H1 (cell line): ENCODE measurements at regions not wholly inside any gene's neighbourhood (a gene's known extent, or its start where the extent isn't known, plus 50 kb on each side); places are given as distances from the start of the nearest gene placed in this dataset.

Experiments used
- KDM5A ChIP-seq: fragments of 200-600 bp; IDR thresholded peaks from 2 replicates; pipeline ENCODE4 v1.7.1; 2012; ENCODE audit warnings: mild to moderate bottlenecking, low read length, inconsistent platforms, mixed read lengths
- MAFK ChIP-seq: IDR thresholded peaks from 2 replicates; pipeline ENCODE4 v1.6.1; 2012; ENCODE audit warnings: low read depth, mild to moderate bottlenecking, improper control_type of control experiment, low read length
- POLR2A ChIP-seq, 2 experiments: IDR thresholded peaks; 1 replicate in 1 of 2; 2 replicates in 1 of 2; pipeline ENCODE4 v1.6.1; 2011; ENCODE audit warnings: low read depth in 2 of 2, low read length in 2 of 2, mild to moderate bottlenecking in 2 of 2; ENCODE audit errors: control extremely low read depth in 1 of 2
- POU5F1 ChIP-seq: IDR thresholded peaks from 2 replicates; pipeline ENCODE4 v1.6.1; 2011; ENCODE audit warnings: low read depth, mild to moderate bottlenecking, low read length, moderate library complexity
- RBBP5 ChIP-seq: IDR thresholded peaks from 2 replicates; pipeline ENCODE4 v1.7.1; 2012; ENCODE audit warnings: low read depth, mild to moderate bottlenecking, inconsistent platforms, low read length, moderate library complexity, borderline replicate concordance
- RNF2 ChIP-seq: fragments of 200-900, 300-1000 bp; sonication (generic); IDR thresholded peaks from 2 replicates; pipeline ENCODE4 v1.7.1; 2016; ENCODE audit warnings: borderline replicate concordance, low read depth, mild to moderate bottlenecking, antibody characterized with exemption, low read length; ENCODE audit not compliant: poor library complexity, severe bottlenecking; ENCODE audit errors: missing control alignments
- SAP30 ChIP-seq: fragments of 300-600 bp; sonication (generic); IDR thresholded peaks from 2 replicates; pipeline ENCODE4 v1.7.1; 2012; ENCODE audit warnings: low read length, moderate library complexity, mild to moderate bottlenecking, inconsistent platforms; ENCODE audit not compliant: insufficient read depth, insufficient replicate concordance
- SRF ChIP-seq: IDR thresholded peaks from 2 replicates; pipeline ENCODE4 v1.6.1; 2011; ENCODE audit warnings: mild to moderate bottlenecking, low read depth, low read length, moderate library complexity
- TAF1 ChIP-seq: IDR thresholded peaks from 2 replicates; pipeline ENCODE4 v1.6.1; 2011; ENCODE audit warnings: mild to moderate bottlenecking, low read depth, low read length
- TF ChIP-seq, protein P1 (sequence below), 3 experiments: IDR thresholded peaks; 1 replicate in 2 of 3; 2 replicates in 1 of 3; pipeline versions ENCODE4 v1.5.1 to v1.6.1; 2011; ENCODE audit warnings: low read length in 3 of 3, mild to moderate bottlenecking in 3 of 3, inconsistent platforms in 2 of 3, low read depth in 1 of 3, moderate library complexity in 1 of 3; ENCODE audit not compliant: insufficient read depth in 1 of 3; ENCODE audit errors: control extremely low read depth in 1 of 3

DNA sequence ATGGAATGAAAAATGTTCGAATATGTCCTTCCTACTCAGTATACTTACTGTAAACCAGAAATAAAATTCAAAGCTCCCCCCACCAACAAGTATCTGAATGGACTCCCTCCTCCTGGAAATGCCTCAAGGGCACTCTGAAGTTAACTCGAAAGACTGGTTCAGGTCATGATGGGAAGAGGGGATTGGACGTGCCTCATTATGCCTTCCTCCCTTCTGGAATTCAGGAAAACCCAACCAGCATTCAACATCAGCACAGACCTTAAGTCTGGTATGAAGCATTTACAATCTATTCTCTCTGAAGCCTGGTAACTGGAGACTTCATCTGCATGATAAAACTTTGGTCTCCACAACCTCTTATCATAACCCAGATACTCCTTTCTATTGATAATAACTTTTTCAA is 428.3 kb upstream of the RAG2 start (continued):
- TF ChIP-seq, protein P1, sequence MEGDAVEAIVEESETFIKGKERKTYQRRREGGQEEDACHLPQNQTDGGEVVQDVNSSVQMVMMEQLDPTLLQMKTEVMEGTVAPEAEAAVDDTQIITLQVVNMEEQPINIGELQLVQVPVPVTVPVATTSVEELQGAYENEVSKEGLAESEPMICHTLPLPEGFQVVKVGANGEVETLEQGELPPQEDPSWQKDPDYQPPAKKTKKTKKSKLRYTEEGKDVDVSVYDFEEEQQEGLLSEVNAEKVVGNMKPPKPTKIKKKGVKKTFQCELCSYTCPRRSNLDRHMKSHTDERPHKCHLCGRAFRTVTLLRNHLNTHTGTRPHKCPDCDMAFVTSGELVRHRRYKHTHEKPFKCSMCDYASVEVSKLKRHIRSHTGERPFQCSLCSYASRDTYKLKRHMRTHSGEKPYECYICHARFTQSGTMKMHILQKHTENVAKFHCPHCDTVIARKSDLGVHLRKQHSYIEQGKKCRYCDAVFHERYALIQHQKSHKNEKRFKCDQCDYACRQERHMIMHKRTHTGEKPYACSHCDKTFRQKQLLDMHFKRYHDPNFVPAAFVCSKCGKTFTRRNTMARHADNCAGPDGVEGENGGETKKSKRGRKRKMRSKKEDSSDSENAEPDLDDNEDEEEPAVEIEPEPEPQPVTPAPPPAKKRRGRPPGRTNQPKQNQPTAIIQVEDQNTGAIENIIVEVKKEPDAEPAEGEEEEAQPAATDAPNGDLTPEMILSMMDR (IDR thresholded peaks at IDR 0.05; ENCODE audit: control extremely low read depth in 1 of 3, insufficient read depth in 1 of 3, low read depth in 1 of 3, low read length in 3 of 3): no peak
- TF ChIP-seq TAF1 (no peak), POU5F1 (no peak), POLR2A (IDR thresholded peaks at IDR 0.05; ENCODE audit: control extremely low read depth in 1 of 2, low read depth in 2 of 2, low read length in 2 of 2) (no peak), KDM5A (no peak), SAP30 (no peak), RBBP5 (no peak), MAFK (no peak), RNF2 (no peak), SRF (no peak)
